GM12878 (cell line): ENCODE measurements at regions not wholly inside any gene's neighbourhood (a gene's known extent, or its start where the extent isn't known, plus 50 kb on each side); places are given as distances from the start of the nearest gene placed in this dataset.

Experiments
- ATAC-seq: fragments of 200-7000 bp; cut with Tn5 transposase; 3 replicates; pipeline ENCODE4 v1.9.1; 2020; ENCODE audit warnings: mild to moderate bottlenecking, moderate library complexity
- BruUV-seq: library from RNA; stranded (reverse); fragments of 400-500 nt; replicated peaks from 2 replicates; lab custom pipeline; 2021; lab: Mats Ljungman, UMichigan
- CTCF ChIA-PET: fragments of 300-600 bp; sonication (Branson Sonifier 250); formaldehyde crosslinking; extraction: SDS; loops from one replicate; lab custom pipeline; 2021; ENCODE audit warnings: inconsistent platforms; lab: Yijun Ruan, JAX
- POLR2A ChIA-PET: fragments of 350-600 bp; formaldehyde crosslinking; extraction: SDS; loops from one replicate; lab custom pipeline; 2021; ENCODE audit warnings: inconsistent platforms; lab: Charles Lee
- RAD21 ChIA-PET: fragments of 300-600 bp; sonication (Branson Sonifier 250); formaldehyde crosslinking; loops from one replicate; lab custom pipeline; 2023; ENCODE audit warnings: antibody characterized with exemption; ENCODE audit not compliant: unreplicated experiment; lab: Charles Lee
- SMC1A ChIA-PET: fragments of 300-600 bp; sonication (Branson Sonifier 250); formaldehyde crosslinking; loops from one replicate; lab custom pipeline; 2023; ENCODE audit not compliant: unreplicated experiment, uncharacterized antibody; lab: Charles Lee
- DNase-seq: peaks from one replicate; pipeline ENCODE4 v3.0.0-alpha.2; 2011; ENCODE audit warnings: low read depth, low spot score
- FAIRE-seq: peaks from 3 replicates; lab custom pipeline; 2011; peaks lifted over from hg19 to GRCh38; lab: Jason Lieb, UNC
- H2AFZ ChIP-seq: 2 replicates; pipeline ENCODE4 v1.6.0; 2011; ENCODE audit warnings: low read depth, low read length, control low read depth; ENCODE audit not compliant: control insufficient read depth
- H3K27ac ChIP-seq: 2 replicates; pipeline ENCODE4 v1.5.1; 2011; ENCODE audit warnings: control low read depth; ENCODE audit not compliant: control insufficient read depth, insufficient read depth
- H3K27me3 ChIP-seq, 2 experiments: replicated peaks in 1 of 2; 2 replicates each; pipeline versions ENCODE4 v1.6.0 to v1.6.1; 2011; ENCODE audit warnings: low read length in 1 of 2; ENCODE audit not compliant: control insufficient read depth in 2 of 2, insufficient read depth in 2 of 2
- H3K36me3 ChIP-seq, 2 experiments: 2 replicates each; pipeline ENCODE4 v1.5.1; 2011; ENCODE audit warnings: low read length in 1 of 2; ENCODE audit not compliant: control insufficient read depth in 2 of 2, insufficient read depth in 2 of 2
- H3K4me1 ChIP-seq: 2 replicates; pipeline ENCODE4 v1.6.1; 2011; ENCODE audit warnings: mild to moderate bottlenecking, low read length, moderate library complexity, mixed read lengths; ENCODE audit not compliant: control insufficient read depth, insufficient read depth
- H3K4me2 ChIP-seq: 2 replicates; pipeline ENCODE4 v1.6.0; 2011; ENCODE audit warnings: control low read depth; ENCODE audit not compliant: control insufficient read depth, insufficient read depth
- H3K4me3 ChIP-seq: fragments of 200-600 bp; sonication (generic); 2 replicates; pipeline ENCODE4 v1.5.1; 2016
- H3K79me2 ChIP-seq: 2 replicates; pipeline ENCODE4 v1.6.0; 2011; ENCODE audit warnings: low read length; ENCODE audit not compliant: control insufficient read depth, insufficient read depth
- H3K9ac ChIP-seq: 2 replicates; pipeline ENCODE4 v1.8.0; 2011; ENCODE audit warnings: low read length, control low read depth, mixed read lengths; ENCODE audit not compliant: control insufficient read depth, insufficient read depth
- H3K9me3 ChIP-seq: replicated peaks from 3 replicates; pipeline ENCODE4 v1.5.1; 2011; ENCODE audit warnings: mild to moderate bottlenecking, low read length; ENCODE audit not compliant: control insufficient read depth, insufficient read depth
- H4K20me1 ChIP-seq: 2 replicates; pipeline ENCODE4 v1.6.0; 2011; ENCODE audit not compliant: control insufficient read depth, insufficient read depth
- ASH2L ChIP-seq: fragments of 300-600, 200-600 bp; sonication (generic); IDR thresholded peaks from 2 replicates; pipeline ENCODE4 v1.6.1; 2017; ENCODE audit warnings: low read depth, mild to moderate bottlenecking, borderline replicate concordance
- BCL11A ChIP-seq: IDR thresholded peaks from 2 replicates; pipeline ENCODE4 v1.6.1; 2011; ENCODE audit warnings: low read depth, low read length
- EGR1 ChIP-seq, 2 experiments: IDR thresholded peaks; 1 replicate in 1 of 2; 2 replicates in 1 of 2; pipeline ENCODE4 v1.6.1; 2011 to 2012; ENCODE audit warnings: low read depth in 2 of 2, low read length in 2 of 2, borderline replicate concordance in 1 of 2, mild to moderate bottlenecking in 1 of 2, moderate library complexity in 1 of 2
- IKZF1 ChIP-seq: fragments of 450-650 bp; conservative IDR thresholded peaks from 2 replicates; pipeline ENCODE4 v1.6.1; 2017; ENCODE audit warnings: antibody characterized with exemption, mild to moderate bottlenecking
- IKZF2 ChIP-seq, 2 experiments: fragments of 450-650 bp; IDR thresholded peaks; 2 replicates each; pipeline ENCODE4 v1.6.1; 2017; ENCODE audit warnings: mild to moderate bottlenecking in 2 of 2, moderate library complexity in 2 of 2
- MXI1 ChIP-seq: fragments of 150-350 bp; IDR thresholded peaks from 2 replicates; pipeline ENCODE4 v1.6.1; 2011; ENCODE audit warnings: low read depth, mild to moderate bottlenecking, inconsistent platforms, low read length, improper control_type of control experiment
- PML ChIP-seq: IDR thresholded peaks from 2 replicates; pipeline ENCODE4 v1.6.1; 2012; ENCODE audit warnings: low read length, inconsistent platforms
- RCOR1 ChIP-seq: conservative IDR thresholded peaks from 2 replicates; pipeline ENCODE4 v1.6.1; 2012; ENCODE audit warnings: low read depth, low read length, improper control_type of control experiment
- SMARCA5 ChIP-seq: fragments of 450-650 bp; IDR thresholded peaks from 2 replicates; pipeline ENCODE4 v1.6.1; 2017; ENCODE audit warnings: mild to moderate bottlenecking
- WGBS: methylation state at CpG from one replicate; pipeline ENCODE4 v1.1.6; 2016; ENCODE audit warnings: low lambda C conversion rate; ENCODE audit not compliant: insufficient replicate concordance, insufficient coverage; ENCODE audit errors: missing lambda C conversion rate; 5-methylcytosine and 5-hydroxymethylcytosine counted together
- in situ Hi-C: fragments of 300-500 bp; cut with MboI; formaldehyde crosslinking; loops from 9 replicates; pipeline ENCODE4 v1.14.3; 2018; ENCODE audit warnings: mixed read lengths
- intact Hi-C: fragments of 100-400 bp; cut with micrococcal nuclease; formaldehyde crosslinking; loops from one replicate; pipeline ENCODE4 v1.14.2; 2022; ENCODE audit not compliant: unreplicated experiment
- TF ChIP-seq, protein P1 (sequence below): fragments of 450-650 bp; conservative IDR thresholded peaks from 2 replicates; pipeline ENCODE4 v1.6.1; 2017; ENCODE audit warnings: mild to moderate bottlenecking, moderate library complexity
- TF ChIP-seq, protein P2 (sequence below): IDR thresholded peaks from 2 replicates; pipeline ENCODE4 v1.6.1; 2012; ENCODE audit warnings: mild to moderate bottlenecking, low read depth, low read length
- TF ChIP-seq, protein P3 (sequence below): IDR thresholded peaks from 2 replicates; pipeline ENCODE4 v1.6.1; 2012; ENCODE audit warnings: low read depth, low read length, improper control_type of control experiment
- TF ChIP-seq, protein P4 (sequence below): fragments of 150-350 bp; IDR thresholded peaks from 2 replicates; pipeline ENCODE4 v1.6.1; 2014; ENCODE audit warnings: mild to moderate bottlenecking, low read depth, low read length
- TF ChIP-seq, protein P5 (sequence below): IDR thresholded peaks from 2 replicates; pipeline ENCODE4 v1.6.1; 2011; ENCODE audit warnings: mild to moderate bottlenecking, low read depth, low read length, moderate library complexity; ENCODE audit not compliant: insufficient replicate concordance

DNA sequence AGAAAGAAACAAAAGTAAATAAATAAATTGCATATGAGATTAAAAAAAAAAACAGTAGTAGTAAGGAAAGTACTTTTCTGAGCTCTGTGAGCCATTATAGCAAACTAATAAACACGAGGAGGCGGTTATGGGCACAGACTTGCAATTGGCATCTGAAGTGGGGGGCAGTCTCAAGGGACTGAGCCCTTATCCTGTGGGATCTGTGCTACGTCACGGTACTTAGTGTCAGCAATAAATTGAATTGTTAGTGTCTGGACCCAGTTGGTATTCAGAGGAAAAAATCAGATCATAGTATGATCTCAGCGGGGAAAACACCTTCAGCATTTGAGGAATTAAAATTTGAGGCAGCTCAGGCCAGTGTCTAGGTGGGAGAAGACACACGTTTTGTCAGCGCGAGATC lies 76.6 kb upstream of the TEX51 start (continued):
- TF ChIP-seq, protein P1, sequence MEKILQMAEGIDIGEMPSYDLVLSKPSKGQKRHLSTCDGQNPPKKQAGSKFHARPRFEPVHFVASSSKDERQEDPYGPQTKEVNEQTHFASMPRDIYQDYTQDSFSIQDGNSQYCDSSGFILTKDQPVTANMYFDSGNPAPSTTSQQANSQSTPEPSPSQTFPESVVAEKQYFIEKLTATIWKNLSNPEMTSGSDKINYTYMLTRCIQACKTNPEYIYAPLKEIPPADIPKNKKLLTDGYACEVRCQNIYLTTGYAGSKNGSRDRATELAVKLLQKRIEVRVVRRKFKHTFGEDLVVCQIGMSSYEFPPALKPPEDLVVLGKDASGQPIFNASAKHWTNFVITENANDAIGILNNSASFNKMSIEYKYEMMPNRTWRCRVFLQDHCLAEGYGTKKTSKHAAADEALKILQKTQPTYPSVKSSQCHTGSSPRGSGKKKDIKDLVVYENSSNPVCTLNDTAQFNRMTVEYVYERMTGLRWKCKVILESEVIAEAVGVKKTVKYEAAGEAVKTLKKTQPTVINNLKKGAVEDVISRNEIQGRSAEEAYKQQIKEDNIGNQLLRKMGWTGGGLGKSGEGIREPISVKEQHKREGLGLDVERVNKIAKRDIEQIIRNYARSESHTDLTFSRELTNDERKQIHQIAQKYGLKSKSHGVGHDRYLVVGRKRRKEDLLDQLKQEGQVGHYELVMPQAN = no peak

DNA sequence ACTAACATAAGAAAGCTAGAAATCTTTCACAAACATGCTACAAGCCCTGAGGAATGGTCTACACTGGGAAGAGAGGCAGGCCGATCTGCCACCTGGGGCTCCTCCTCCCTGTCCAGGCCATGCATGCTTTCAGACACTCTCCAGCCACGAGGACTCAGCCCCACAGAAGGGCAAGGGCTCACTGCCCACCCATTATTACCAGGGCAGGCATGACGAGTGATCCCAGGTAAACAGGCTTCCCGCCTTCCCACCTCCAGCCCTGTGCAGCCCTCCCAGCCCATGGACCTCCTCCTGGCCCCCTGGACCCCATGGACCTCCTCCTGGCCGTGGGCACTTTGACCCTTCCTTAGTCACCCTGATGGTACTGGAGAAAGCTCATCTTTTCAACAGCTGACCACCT lies 75.8 kb upstream of the TEX51 start:
- no peak for DNase-seq
- Histone ChIP-seq H3K9me3 (no peaks in the 10 kb centered on the region), H3K27me3 (no peaks in the 10 kb centered on the region; a peak in 1 of 4 replicates), H4K20me1 (no peaks in the 10 kb centered on the region), H3K4me1 (no peaks in the 10 kb centered on the region), H2AFZ (no peak overlapping the region), H3K36me3 (no peaks in the 10 kb centered on the region), H3K27ac (no peak overlapping the region), H3K79me2 (no peaks in the 10 kb centered on the region), H3K4me2 (no peak overlapping the region), H3K9ac (no peak overlapping the region), H3K4me3 (no peak overlapping the region)
- BruUV-seq = no TSS peak
- ATAC-seq = no peak
- RAD21 ChIA-PET = no interaction called here
- TF ChIP-seq, protein P2, sequence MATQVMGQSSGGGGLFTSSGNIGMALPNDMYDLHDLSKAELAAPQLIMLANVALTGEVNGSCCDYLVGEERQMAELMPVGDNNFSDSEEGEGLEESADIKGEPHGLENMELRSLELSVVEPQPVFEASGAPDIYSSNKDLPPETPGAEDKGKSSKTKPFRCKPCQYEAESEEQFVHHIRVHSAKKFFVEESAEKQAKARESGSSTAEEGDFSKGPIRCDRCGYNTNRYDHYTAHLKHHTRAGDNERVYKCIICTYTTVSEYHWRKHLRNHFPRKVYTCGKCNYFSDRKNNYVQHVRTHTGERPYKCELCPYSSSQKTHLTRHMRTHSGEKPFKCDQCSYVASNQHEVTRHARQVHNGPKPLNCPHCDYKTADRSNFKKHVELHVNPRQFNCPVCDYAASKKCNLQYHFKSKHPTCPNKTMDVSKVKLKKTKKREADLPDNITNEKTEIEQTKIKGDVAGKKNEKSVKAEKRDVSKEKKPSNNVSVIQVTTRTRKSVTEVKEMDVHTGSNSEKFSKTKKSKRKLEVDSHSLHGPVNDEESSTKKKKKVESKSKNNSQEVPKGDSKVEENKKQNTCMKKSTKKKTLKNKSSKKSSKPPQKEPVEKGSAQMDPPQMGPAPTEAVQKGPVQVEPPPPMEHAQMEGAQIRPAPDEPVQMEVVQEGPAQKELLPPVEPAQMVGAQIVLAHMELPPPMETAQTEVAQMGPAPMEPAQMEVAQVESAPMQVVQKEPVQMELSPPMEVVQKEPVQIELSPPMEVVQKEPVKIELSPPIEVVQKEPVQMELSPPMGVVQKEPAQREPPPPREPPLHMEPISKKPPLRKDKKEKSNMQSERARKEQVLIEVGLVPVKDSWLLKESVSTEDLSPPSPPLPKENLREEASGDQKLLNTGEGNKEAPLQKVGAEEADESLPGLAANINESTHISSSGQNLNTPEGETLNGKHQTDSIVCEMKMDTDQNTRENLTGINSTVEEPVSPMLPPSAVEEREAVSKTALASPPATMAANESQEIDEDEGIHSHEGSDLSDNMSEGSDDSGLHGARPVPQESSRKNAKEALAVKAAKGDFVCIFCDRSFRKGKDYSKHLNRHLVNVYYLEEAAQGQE = no peak
- no peak for TF ChIP-seq PML
- TF ChIP-seq RCOR1 = no peak
- TF ChIP-seq ASH2L = no peak
- TF ChIP-seq MXI1 = no peak
- TF ChIP-seq BCL11A = no peak
- TF ChIP-seq IKZF2 (IDR thresholded peaks at IDR 0.05) = no peak
- no peak for TF ChIP-seq IKZF1
- TF ChIP-seq, protein P3, sequence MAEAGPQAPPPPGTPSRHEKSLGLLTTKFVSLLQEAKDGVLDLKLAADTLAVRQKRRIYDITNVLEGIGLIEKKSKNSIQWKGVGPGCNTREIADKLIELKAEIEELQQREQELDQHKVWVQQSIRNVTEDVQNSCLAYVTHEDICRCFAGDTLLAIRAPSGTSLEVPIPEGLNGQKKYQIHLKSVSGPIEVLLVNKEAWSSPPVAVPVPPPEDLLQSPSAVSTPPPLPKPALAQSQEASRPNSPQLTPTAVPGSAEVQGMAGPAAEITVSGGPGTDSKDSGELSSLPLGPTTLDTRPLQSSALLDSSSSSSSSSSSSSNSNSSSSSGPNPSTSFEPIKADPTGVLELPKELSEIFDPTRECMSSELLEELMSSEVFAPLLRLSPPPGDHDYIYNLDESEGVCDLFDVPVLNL = no peak
- no peak for TF ChIP-seq EGR1 (IDR thresholded peaks at IDR 0.05; ENCODE audit: borderline replicate concordance in 1 of 2, low read depth in 2 of 2, low read length in 2 of 2)
- TF ChIP-seq, protein P4, sequence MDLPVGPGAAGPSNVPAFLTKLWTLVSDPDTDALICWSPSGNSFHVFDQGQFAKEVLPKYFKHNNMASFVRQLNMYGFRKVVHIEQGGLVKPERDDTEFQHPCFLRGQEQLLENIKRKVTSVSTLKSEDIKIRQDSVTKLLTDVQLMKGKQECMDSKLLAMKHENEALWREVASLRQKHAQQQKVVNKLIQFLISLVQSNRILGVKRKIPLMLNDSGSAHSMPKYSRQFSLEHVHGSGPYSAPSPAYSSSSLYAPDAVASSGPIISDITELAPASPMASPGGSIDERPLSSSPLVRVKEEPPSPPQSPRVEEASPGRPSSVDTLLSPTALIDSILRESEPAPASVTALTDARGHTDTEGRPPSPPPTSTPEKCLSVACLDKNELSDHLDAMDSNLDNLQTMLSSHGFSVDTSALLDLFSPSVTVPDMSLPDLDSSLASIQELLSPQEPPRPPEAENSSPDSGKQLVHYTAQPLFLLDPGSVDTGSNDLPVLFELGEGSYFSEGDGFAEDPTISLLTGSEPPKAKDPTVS = no peak
- TF ChIP-seq, protein P5, sequence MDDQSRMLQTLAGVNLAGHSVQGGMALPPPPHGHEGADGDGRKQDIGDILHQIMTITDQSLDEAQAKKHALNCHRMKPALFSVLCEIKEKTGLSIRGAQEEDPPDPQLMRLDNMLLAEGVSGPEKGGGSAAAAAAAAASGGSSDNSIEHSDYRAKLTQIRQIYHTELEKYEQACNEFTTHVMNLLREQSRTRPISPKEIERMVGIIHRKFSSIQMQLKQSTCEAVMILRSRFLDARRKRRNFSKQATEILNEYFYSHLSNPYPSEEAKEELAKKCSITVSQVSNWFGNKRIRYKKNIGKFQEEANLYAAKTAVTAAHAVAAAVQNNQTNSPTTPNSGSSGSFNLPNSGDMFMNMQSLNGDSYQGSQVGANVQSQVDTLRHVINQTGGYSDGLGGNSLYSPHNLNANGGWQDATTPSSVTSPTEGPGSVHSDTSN = no peak
- no peak for TF ChIP-seq SMARCA5
- no peak for FAIRE-seq
- intact Hi-C loops = no loop called here
- CTCF ChIA-PET = no interaction called here
- POLR2A ChIA-PET = no interaction called here
- SMC1A ChIA-PET = no interaction called here
- WGBS = 10% methylated on average over 4 of the region's 5 CpGs
- in situ Hi-C loops = no loop called here
